ENCODE measurements at regions not wholly inside any gene's neighbourhood (a gene's known extent, or its start where the extent isn't known, plus 50 kb on each side); places are given as distances from the start of the nearest gene placed in this dataset.

DNA sequence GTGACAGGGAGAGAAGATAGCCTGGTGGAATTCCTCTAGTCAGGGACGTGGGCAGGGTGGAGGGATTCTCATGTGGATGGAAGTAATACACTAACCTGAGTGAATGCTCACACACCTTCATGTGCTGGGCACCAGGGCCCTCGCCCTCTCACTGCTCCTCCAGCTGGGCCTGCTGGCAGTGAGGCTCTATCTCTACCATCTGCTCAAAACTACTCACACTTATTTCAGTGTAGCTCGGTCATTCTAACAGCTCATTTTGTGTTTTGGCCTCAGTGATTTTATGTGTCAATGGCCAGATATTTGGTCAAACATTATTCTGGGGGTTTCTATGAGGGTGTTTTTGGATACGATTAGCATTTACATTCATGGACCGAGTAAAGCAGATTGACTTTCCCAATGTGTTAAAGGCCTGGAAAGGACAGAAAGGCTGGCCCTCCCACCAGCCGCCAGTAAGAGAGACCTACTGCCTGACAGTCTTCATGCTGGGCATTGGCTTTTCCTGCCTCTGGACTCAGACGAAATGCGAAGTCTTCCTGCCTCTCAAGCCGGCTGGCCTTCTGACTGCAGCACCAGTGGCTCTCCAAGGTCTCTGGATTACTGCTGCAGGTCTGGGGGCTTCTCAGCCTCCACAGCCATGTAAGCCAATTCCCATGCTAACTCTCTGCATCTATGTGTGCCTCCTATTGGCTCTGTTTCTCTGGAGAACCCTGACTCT is 335.4 kb downstream of the CXCL12 start:
- DNase-seq: no peak

DNA sequence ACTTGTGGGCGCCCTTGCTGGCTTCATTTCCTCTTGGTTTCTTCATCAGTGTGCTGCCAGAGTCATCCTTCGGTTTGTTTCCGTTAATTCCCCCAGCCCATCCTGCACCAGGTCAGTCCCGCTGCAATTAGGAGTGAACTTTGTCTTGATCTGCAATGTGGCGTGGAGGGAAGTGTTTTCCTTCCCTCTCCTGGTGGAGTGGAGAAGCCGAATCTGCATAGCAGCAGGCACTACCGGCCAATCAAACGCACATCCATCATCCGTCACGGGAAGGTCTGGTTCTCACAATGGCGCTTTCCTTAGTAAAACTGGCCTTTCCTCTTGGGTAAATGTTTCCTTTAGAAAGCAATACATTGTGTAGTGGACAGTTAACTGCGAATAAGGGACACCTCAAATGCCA is 337.5 kb downstream of the CXCL12 start:
- DNase-seq: no peak

GRCh38 chr10:44046605-44047004 is 338.3 kb downstream of the CXCL12 start:
- peak; percentile 62 for DNase-seq

- no peak for DNase-seq
Observed at GRCh38 chr10:44045020-44045419, 339.9 kb downstream of the CXCL12 start.

- DNase-seq: no peak
Observed at GRCh38 chr10:44044549-44044948, 340.3 kb downstream of the CXCL12 start.

DNA sequence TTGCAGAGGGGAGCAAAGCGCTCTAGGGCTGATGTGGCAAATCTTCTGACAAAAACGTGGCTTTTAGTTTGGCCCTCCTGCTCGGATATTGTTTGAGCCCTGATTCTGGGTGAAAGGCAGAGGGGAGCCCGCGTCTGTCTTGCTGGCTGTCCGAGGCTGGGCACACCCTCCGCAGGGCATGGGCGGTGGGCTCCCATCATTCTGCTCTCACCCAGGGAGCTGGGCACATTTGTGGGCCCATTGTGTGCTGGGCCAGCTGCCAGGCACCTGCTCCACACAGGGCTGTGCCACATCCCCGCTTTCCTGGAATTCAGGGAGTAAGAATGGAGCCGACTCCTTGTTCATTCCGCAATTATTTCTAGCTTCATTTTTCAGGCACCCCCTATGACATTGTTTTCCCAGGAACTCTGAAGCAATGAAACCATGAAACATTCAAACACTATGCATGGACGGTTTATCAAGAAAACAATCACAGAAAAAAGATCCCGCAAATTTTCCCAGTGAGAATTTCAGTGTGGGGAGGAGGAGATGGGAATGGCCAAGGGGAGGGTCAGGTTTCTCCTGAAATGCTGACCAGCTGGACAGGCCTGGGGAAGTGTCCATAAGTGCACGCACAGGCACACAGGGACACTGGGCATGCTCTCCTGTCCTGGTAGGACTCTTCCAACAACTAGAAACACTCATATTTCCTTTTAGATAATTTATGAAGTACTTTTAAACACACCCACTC is 341.1 kb downstream of the CXCL12 start:
- no peak for DNase-seq

- no peak for DNase-seq
Observed at GRCh38 chr10:44042926-44043602, 341.8 kb downstream of the CXCL12 start.

DNA sequence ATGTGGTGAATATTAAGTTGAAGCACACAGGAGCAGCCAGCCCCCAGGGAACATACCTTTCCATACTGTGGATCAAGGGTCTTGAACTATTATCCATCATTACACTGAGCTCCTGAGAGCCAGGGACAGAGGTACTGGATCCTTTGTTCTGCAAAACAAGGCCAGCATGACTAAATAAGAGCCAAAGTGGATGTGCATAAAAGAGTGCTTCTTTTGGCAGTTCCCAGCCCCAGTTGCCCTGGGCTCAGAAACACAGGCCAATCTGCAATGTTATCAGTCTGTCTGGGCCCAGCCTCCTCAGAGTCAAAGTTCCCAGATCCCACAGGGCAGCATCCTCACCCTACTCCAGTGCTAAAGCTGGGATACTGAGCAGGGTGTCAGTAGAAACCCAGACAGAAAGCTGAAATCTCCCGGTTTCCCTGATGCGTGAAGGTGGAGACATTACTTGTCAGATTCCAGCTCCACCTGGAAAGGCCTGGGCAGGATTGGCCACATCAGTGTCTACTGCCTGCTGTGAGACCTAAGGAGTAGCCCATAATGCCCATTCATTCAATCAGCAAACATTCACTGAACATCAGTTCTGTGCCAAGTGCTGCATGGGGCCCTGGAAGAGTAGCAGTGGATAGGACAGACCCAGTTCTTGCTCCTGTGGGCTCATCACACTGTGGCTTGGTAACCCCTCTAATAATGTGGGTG is 342.7 kb downstream of the CXCL12 start:
- DNase-seq: no peak

GRCh38 chr10:44039599-44039998 is 345.3 kb downstream of the CXCL12 start:
- DNase-seq: no peak

GRCh38 chr10:44036425-44036824 is 348.5 kb downstream of the CXCL12 start:
- DNase-seq: no peak

DNA sequence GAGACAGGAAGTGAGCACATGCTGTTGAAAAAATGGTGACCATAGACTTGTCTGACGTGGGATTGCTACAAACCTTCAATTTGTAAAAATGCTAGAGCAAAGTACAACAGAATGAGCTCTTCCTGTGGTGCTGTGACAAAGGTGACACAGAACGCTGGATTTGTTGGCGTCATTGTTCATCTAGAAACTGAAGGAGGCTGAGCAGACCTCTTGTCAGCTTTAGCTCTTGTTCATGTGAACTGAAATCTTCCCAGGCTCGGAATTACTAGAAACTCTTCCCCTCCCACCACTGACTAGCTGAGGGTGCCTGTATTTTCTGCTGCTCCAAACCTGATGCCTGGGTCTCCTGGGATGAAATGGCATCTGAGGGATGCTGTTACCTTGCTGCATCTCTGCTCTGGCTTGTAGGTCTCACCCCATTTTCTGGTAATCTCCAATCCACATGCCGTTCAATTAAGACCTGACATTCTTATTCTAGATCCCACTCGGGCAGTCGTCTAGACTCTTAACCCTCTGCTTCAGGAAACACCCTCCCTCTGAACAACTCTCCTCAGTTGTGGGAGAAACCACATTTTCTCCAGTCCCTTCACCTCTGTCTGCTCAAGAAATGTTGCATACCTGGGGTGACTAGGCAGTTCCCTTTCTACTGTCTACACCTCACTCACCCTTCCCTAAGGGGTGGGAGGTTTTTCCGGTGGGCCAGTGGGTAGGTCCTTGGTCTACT is 349.3 kb downstream of the CXCL12 start:
- DNase-seq: no peak

DNA sequence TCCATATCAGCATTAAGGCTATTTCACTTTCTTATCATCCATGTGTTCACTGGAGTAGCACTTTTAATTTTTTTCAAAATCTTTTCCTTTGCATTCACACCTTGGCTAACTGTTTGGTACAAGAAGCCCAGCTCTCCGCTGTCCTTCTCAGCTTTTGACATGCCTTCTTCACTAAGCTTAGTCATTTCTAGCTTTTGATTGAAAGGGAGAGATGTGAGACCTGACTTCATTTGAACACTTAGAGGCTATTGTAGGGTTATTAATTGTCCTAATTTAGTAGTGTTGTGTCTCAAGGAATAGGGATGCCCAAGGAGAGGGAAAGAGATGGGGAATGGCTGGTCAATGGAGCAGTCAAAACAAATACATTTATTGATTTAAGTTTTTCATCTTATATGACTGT is 350.0 kb downstream of the CXCL12 start:
- DNase-seq: no peak

- DNase-seq: peak; percentile 87
Observed at GRCh38 chr10:44033008-44033407, 351.9 kb downstream of the CXCL12 start.

DNA sequence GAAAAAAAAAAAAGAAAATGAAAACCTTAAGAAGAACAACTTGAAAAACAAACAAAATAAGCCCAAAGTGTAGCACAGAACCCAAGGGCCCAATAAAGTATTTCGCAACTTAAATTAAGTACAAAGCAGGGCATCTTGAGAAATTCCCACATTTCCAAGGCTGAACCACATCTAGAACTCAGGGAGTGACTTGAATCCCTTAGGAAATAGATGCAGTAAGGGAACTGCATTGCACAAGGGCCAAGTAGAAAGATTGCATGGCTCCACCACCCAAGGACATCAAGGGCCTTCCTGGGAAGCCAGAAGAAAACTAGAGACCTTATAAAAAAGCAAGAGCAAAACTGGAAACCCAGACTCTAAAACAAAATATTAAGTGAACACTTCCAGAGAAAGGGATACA is 352.7 kb downstream of the CXCL12 start:
- DNase-seq: peak; percentile 53

DNA sequence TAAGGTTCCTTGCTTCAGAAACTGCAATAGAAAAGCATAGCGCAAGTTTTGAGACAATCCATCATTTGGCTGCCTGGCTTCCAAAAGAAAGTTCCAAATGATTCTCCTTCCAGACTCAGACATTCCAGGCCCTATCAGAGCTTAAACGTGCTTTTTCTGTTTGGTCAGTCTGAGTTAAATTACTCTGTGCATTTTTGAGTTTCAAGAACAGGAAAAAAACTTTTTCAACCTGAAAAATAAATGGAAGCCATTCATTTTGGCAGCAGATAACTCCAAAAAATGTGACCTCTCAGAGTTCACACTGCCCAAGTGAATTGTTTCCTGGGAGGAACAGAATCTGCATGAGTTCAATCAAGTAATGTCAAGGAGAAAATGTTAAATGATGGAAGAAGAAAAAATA is 354.2 kb downstream of the CXCL12 start:
- no peak for DNase-seq

DNA sequence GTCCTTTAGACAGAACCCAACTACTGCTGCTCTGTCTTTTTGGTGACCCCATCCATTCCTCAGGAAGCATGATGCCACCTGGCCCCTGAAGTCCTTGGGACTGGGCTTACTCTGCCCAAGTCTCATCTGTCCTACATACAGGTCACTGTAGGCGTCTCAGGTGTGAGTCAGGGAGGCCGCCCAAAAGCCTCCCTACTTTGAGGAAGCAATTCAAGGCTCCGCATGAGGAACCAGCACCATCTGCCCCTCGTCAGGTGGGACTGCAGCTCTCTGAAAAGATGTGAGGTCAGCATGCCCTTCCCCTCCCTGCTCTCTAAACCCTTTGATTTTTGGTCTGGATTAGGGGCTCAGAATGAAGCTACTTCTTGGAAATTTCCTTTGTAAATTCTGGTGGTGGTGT is 354.8 kb downstream of the CXCL12 start:
- DNase-seq: no peak

DNA sequence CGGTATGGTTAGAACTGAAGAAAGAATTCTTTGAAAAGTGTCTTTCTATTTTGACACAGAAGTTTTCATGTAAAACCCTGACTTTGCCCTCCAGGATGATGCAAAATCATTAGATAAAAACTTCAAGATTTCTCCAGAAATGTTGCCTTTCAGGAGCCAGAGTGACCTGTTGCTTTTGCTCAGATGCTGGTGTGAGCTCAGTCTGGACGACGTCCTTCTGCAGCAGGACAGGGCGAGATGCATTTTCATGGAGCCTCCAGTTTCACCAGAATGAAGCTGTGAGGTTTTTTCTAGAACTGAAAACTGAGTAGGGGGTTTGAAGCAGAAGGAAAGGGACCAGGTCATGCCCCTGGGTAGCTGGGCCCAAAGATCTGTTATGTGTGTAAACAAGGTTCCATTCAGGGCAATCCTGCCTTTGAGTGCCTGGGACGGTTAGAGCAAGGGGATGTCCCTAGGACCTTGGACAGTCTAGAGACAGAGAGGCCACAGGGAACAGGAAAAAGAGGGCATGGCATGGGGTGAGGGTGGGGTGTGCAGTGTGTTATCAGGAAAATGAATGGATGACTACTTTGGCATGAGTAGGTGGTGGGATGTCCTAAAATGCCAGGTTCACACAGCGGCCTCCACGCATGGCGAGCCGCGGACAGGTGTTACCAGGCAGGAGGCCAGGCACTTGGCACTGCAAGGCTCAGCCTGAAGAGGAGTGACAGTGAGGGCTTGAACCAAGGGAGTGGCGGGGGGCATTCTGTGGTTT is 356.3 kb downstream of the CXCL12 start:
- no peak for DNase-seq

- no peak for DNase-seq
Observed at GRCh38 chr10:44024356-44025116, 360.4 kb downstream of the CXCL12 start.

DNA sequence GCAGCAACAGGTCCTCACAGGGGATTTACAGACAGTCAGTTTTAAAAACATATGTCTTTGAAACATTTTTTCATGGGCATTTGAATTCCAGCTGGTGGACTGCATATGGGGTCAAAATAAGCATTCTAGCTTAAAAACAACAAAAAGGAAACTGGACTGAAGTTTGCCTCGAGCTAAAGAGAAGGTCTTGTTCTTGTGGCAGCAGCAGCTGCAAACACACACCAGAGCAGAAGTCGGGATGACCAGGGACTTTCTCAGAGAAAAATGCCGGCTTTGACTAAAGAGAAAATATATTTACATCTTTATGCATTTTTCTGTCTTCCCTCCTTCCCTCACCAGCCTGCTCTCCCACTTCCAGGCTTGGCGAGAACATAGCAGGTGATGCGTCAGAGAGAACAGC is 361.4 kb downstream of the CXCL12 start:
- DNase-seq: no peak

GRCh38 chr10:44022203-44022602 is 362.7 kb downstream of the CXCL12 start:
- no peak for DNase-seq
